Endothelial cell (in vitro differentiated cells): ENCODE measurements at regions not wholly inside any gene's neighbourhood (a gene's known extent, or its start where the extent isn't known, plus 50 kb on each side); places are given as distances from the start of the nearest gene placed in this dataset.

Experiments
- DNase-seq: peaks from one replicate; pipeline ENCODE4 v3.0.0; 2021; ENCODE audit warnings: low spot score
- H3K27ac Mint-ChIP-seq: one replicate; pipeline ENCODE4 v1.8.0; 2021; ENCODE audit warnings: mixed read lengths, inconsistent platforms; ENCODE audit not compliant: unreplicated experiment
- H3K27me3 Mint-ChIP-seq: one replicate; pipeline ENCODE4 v1.8.0; 2021; ENCODE audit warnings: mild to moderate bottlenecking, moderate library complexity, mixed read lengths, inconsistent platforms; ENCODE audit not compliant: unreplicated experiment
- H3K36me3 Mint-ChIP-seq: one replicate; pipeline ENCODE4 v1.8.0; 2021; ENCODE audit warnings: mild to moderate bottlenecking, low read depth, mixed read lengths, inconsistent platforms; ENCODE audit not compliant: unreplicated experiment
- H3K4me1 Mint-ChIP-seq: one replicate; pipeline ENCODE4 v1.8.0; 2021; ENCODE audit warnings: mild to moderate bottlenecking, mixed read lengths, inconsistent platforms; ENCODE audit not compliant: unreplicated experiment
- H3K4me3 Mint-ChIP-seq: one replicate; pipeline ENCODE4 v1.8.0; 2021; ENCODE audit warnings: mild to moderate bottlenecking, mixed read lengths, inconsistent platforms; ENCODE audit not compliant: unreplicated experiment
- H3K9me3 Mint-ChIP-seq: one replicate; pipeline ENCODE4 v1.8.0; 2021; ENCODE audit warnings: mixed read lengths, inconsistent platforms; ENCODE audit not compliant: unreplicated experiment
- TF ChIP-seq, protein P1 (sequence below): fragments of 200-600 bp; sonication (generic); IDR thresholded peaks from one replicate; pipeline ENCODE4 v1.5.0; 2021; ENCODE audit warnings: antibody characterized with exemption; ENCODE audit not compliant: unreplicated experiment

DNA sequence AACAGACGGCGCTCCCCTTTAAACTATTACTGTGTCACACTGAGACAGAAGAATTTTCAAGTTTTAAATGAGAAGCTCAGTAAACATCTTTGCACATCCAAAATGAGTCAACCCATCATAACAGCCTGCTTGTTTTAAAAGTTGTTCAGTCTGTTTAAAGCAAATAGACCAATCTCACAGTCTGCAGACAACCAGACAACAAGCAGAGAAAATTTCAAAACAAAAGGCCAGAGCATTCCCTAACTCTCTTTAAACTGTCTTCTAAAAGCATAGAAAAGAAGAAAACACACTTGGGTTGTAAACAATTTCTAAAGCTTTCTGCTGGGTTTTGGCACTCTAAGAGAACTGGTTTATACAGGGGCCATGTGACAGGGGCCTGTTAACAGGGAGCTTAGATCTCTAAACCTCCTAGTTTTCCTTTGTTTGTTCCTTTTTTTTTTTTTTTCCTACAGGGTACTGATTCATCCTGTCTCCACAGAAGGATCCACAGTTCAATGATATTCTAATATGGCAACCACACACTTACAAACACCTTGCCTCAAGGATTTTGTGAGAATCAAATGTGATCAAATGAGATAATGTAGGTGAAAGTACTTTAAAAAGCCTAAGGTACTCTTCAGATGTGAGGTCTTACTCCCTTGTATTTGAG, 100.8 kb upstream of the MAML3 start:
- H3K27ac Mint-ChIP-seq: peak overlapping the region; percentile 91
- no peaks in the 10 kb centered on the region for H3K36me3 Mint-ChIP-seq
- H3K9me3 Mint-ChIP-seq: no peaks in the 10 kb centered on the region
- TF ChIP-seq, protein P1, sequence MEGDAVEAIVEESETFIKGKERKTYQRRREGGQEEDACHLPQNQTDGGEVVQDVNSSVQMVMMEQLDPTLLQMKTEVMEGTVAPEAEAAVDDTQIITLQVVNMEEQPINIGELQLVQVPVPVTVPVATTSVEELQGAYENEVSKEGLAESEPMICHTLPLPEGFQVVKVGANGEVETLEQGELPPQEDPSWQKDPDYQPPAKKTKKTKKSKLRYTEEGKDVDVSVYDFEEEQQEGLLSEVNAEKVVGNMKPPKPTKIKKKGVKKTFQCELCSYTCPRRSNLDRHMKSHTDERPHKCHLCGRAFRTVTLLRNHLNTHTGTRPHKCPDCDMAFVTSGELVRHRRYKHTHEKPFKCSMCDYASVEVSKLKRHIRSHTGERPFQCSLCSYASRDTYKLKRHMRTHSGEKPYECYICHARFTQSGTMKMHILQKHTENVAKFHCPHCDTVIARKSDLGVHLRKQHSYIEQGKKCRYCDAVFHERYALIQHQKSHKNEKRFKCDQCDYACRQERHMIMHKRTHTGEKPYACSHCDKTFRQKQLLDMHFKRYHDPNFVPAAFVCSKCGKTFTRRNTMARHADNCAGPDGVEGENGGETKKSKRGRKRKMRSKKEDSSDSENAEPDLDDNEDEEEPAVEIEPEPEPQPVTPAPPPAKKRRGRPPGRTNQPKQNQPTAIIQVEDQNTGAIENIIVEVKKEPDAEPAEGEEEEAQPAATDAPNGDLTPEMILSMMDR: no peak
- H3K27me3 Mint-ChIP-seq: peaks cover 2% of the 10 kb centered on the region
- H3K4me3 Mint-ChIP-seq: no peak overlapping the region
- no peak for DNase-seq
- peaks cover 37% of the 10 kb centered on the region for H3K4me1 Mint-ChIP-seq

DNA sequence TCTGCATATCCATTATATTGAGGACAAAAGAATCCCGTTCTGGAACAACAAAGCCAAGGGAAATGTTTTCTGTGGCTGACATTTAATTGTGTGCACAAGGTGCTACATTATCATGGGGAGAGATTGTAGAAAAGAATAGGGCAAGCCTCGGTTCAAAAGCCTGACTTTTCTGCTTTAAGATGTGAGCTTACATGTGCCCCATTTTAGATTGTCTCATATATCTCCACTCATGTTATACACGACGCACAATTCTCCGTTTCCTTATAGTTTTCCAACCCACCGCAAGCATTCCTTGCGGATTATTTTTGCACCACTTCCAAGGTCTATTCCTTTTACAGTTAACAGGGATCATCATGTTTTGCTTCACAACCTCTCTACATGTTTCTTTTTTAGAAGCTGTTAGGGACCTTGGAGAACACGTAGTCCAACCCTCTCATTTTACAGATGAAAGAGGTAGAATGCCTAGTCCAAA, 99.6 kb upstream of the MAML3 start:
- TF ChIP-seq, protein P1: no peak
- peaks cover 37% of the 10 kb centered on the region for H3K4me1 Mint-ChIP-seq
- no peaks in the 10 kb centered on the region for H3K9me3 Mint-ChIP-seq
- DNase-seq: no peak
- peak overlapping the region; percentile 91 for H3K27ac Mint-ChIP-seq
- H3K27me3 Mint-ChIP-seq: peaks cover 2% of the 10 kb centered on the region
- H3K4me3 Mint-ChIP-seq: peak overlapping the region; percentile 58
- H3K36me3 Mint-ChIP-seq: no peaks in the 10 kb centered on the region

DNA sequence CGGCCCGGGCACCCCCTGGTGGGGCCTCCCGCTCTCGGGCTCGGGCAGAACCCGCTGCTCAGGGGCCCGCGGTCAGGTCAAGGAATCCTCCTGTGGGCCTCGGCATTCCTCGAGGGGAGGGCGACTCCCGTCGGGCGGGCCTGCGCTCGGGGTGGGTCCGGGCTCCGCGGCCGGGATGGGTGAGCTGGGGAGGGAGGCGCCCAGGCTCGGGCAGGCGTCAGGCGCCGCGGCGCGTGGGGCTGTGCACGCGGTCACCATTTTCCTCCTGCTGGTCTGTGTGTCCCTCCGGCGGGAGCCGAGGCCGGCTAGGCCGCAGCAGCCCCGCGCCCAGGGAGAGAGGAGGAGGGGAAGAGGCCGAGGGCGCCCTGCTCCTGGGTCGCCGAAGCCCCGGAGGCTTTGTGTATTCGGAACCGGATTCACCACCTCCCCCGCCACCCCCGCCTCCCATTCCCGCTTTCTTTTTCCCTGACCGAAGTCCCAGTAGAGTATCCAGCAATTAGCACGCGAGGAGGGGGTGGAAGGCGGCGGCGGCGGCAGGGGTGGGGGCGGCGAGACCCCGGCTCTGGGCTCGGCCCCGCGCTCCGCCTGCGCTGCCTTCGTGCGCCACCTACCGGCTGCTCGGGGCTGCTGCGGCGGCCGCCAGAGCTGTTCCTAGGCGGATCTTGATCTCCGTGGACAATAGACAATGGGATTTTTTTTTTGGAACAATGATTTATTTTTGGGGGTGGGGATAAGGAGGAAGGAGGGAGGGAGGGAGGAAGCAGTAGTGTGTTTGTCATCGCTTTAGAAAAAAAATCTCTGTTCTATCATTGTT, 99.0 kb upstream of the MAML3 start:
- TF ChIP-seq, protein P1: peak; percentile 93
- Mint-ChIP-seq H3K9me3 (no peaks in the 10 kb centered on the region), H3K27ac (peak overlapping the region; percentile 91), H3K4me1 (peaks cover 37% of the 10 kb centered on the region), H3K36me3 (no peaks in the 10 kb centered on the region), H3K27me3 (peaks cover 2% of the 10 kb centered on the region), H3K4me3 (peak overlapping the region; percentile 58)
- peak; percentile 91 for DNase-seq

DNA sequence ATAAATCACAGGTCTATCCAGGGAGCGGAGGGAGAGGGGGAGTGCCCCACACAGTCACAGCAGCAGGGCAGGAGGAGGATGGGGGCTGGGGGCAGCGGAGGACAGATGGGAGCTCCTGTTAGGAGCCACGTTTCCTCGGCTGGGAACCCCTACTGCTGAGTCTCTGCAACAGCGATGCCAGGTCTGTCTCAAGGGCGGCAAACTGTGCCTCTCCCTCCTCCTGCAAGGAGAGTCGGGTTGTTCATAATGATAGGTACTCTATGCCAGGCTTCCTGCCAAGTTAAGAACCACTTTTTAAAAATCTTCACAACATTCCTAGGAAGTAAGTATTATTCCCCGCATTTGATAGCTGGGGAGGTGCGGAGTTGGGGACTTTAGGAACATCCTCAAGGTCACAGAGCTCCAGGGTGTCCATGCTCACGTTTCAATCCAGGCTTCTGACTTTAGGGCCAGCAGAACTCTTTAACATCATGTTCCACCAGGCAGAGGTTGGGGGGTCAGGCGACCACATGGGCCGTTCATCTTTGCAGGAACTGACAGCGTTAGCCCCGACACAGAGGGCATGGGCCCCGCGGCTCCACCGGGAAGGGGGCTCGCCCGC, 98.3 kb upstream of the MAML3 start:
- peak; percentile 21 for DNase-seq
- no peaks in the 10 kb centered on the region for H3K36me3 Mint-ChIP-seq
- no peaks in the 10 kb centered on the region for H3K9me3 Mint-ChIP-seq
- TF ChIP-seq, protein P1: no peak
- H3K27ac Mint-ChIP-seq: peak overlapping the region; percentile 84
- peaks cover 2% of the 10 kb centered on the region for H3K27me3 Mint-ChIP-seq
- no peak overlapping the region for H3K4me3 Mint-ChIP-seq
- peaks cover 37% of the 10 kb centered on the region for H3K4me1 Mint-ChIP-seq

DNA sequence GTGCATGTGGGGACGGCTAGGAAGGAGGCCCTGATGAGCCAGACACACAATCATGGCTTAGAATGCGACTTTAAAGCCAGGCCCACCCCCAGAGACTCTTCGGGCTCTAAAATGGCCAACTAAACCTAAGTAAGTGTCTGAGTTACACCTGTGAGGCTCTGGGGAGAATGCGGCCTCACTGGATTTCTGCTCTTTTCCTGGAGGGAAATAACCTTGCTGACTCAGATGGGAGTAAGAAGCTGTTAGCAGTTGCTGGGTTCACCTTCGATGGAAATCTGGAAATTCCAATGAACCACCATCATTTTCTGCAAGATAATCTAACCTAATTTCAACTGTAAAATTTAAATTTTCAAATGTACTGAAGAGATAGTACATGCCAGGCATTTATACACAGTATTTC, 97.6 kb upstream of the MAML3 start:
- Mint-ChIP-seq H3K27me3 (peaks cover 2% of the 10 kb centered on the region), H3K4me1 (peaks cover 37% of the 10 kb centered on the region), H3K4me3 (no peak overlapping the region), H3K27ac (peak overlapping the region; percentile 84), H3K36me3 (no peaks in the 10 kb centered on the region), H3K9me3 (no peaks in the 10 kb centered on the region)
- DNase-seq: no peak
- TF ChIP-seq, protein P1: no peak
